HG03060 (cell line): ENCODE measurements at regions not wholly inside any gene's neighbourhood (a gene's known extent, or its start where the extent isn't known, plus 50 kb on each side); places are given as distances from the start of the nearest gene placed in this dataset.
"Not testable (repeated sequence)": the region's sequence is repeated elsewhere in the genome, so short reads cannot be mapped to it uniquely, and the experiment has no call there.

Source experiments
- ATAC-seq: cut with Tn5 transposase; IDR thresholded peaks from one replicate; pipeline ENCODE4 v1.9.1; 2021; ENCODE audit warnings: low read depth, moderate number of reproducible peaks; ENCODE audit not compliant: unreplicated experiment

GRCh38 chr11:25159341-25159740, 662.5 kb downstream of the LUZP2 start:
- no peak for ATAC-seq

- no peak for ATAC-seq
Measured at GRCh38 chr11:25163421-25163820, 666.6 kb downstream of the LUZP2 start.

GRCh38 chr11:25180187-25180586, 683.3 kb downstream of the LUZP2 start:
- ATAC-seq: no peak

- no peak for ATAC-seq
Measured at GRCh38 chr11:25183411-25183810, 686.6 kb downstream of the LUZP2 start.

DNA sequence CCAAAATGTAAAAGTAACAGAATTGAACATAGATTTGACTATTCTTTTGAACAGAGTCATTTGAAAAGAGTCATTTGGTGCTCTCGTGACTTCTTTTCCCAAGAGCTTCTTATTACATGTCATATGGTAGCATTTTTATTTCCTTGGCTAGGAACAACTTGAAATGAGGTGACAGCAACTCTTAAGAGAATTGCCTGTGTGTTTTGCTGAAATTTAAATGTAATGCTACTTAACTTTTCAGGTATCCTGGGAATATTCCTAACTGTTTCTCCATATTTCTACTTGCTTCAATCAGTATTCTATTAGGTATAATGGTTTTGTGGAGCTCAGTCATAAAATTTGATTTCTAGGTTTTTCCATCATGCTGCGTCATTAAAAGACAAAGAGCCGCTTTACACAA, 700.7 kb downstream of the LUZP2 start:
- ATAC-seq: no peak

DNA sequence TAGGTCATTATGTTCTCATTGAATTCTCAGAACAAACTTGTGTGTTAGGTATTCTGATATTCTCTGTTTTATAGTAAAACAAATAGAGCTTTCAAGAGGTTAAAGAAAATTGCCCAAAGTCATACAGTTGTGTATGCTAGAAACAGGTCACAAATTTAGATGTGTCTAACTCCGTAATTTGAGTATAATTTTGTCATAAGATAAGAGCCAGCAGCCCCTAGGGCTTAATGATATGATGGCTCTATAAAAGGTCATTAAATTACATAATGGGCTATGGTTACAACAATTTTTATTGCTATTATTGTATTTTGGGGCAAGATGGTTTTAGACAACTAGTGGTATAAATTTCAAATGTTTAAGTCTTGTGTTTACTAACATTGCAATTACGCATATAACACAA, 701.9 kb downstream of the LUZP2 start:
- no peak for ATAC-seq

DNA sequence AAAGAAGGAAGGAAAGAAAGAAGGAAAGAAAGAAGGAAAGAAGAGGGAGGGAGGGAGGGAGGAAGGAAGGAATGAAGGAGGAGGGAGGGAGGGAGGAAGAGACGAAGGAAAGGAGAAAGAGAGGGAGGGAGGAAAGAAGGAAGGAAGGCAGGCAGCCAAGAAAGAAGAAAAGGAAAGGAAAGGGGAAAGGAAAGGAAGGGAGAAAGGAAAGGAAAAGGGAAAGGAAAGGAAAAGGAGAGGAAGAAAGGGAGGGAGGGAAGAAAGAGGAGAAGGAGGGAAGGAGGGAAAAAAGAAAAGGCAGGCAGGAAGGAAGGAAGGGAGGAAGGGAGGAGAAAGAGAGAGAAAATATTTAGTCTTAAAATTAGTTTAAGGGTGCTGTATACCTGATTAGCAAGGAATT, 704.1 kb downstream of the LUZP2 start:
- ATAC-seq: no peak

DNA sequence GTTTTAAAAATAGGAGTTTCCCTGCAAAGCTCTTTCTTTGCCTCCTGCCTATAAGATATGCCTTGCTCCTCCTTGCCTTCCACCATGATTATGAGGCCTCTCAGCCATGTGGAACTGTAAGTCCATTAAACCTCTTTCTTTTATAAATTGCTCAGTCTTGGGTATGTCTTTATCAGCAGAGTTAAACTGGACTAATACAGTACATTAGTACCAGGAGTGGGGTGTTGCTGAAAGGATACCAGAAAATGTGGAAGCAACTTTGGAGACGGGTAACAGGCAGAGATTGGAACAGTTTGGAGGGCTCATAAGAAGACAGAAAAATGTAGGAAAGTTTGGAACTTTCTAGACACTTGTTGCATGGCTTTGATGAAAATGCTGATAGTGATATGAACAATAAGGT, 709.9 kb downstream of the LUZP2 start:
- ATAC-seq: no peak

DNA sequence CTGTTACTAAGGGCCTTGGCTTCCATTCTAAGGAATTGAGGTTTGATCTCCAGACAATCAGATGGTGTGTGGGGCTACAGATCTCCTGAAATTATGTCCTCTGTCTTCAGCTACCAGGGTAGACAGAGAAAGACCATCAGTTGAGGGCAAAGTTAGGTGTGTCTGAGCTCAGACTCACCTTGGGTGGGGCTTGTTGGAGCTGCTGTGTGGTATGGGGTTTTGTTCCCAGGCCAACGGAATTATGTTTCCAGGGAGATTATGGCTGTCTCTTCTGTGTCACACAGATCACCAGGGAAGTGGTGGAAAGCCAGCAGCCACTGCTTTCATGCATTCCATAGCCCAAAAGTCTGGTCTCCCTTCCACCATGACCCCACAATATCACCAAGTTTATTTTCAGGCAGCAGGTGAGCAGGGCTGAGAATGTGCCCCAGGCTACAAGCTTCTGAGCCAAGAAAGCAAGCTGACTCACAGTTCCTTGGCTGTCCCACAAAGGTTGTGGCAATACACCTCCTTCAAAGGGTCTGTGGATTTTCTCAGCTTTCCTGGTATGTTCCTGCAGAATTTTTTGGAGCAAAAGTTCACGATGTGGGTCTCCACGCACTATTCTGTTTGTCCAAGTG, 714.9 kb downstream of the LUZP2 start:
- no peak for ATAC-seq

GRCh38 chr11:25214535-25215176, 717.8 kb downstream of the LUZP2 start:
- no peak for ATAC-seq

DNA sequence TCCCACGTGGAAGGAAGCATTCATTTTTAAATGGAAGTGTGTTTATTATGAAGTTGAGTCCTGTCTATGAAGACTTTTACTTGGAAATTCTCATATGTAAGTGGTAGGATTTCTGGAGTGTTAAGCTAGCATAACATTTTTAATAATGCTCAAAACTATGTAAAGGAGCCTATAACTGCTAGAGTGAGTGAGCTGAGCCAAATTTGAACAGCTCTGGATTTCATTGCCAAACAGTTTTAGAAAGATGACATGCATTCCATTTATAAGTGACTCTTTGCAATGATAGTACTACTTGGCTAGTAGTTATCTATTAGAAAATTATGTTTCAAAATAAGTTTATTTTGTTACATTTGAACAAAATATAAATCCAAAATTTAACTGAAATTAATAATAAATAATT, 721.2 kb downstream of the LUZP2 start:
- no peak for ATAC-seq

- ATAC-seq: no peak
Measured at GRCh38 chr11:25225078-25225477, 728.2 kb downstream of the LUZP2 start.

DNA sequence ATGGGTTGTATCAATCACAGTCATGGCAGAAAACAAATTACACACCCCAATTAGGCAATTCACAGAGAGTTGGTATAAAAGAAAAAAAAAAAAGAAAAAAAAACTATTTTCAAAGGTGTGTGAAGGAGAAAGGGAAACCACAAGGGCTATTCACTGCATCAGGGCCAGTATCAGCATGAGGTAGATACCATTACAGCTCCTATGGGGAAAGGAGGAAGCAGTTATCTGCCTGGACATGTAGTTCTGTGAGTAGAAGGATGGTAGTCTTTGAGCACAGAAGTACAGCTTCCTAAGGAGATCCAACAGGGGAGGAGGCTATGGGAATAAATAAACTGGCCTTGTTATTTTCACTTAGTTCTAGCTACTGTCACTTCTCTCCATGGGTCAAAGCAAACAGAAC, 746.1 kb downstream of the LUZP2 start:
- ATAC-seq: no peak

DNA sequence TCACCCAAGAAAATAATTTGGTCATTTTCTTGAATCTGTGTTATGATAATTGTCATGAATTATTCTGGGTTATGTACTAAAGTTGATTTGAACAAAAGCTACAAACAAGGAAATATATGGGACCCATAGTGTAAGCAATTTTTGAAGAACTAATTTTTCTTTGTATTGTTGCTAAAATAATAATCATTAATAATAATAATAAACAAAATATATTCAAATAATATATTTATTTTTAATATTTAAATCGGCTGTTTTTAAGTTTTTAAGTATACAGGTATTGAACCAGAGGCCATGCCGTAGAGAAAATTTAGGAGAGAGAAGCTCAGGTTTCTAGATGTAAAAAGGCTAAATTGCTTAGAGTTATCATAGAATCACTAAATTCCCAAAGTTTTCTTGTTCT, 747.3 kb downstream of the LUZP2 start:
- ATAC-seq: no peak

GRCh38 chr11:25247336-25247735, 750.5 kb downstream of the LUZP2 start:
- no peak for ATAC-seq

GRCh38 chr11:25252854-25253253, 756.0 kb downstream of the LUZP2 start:
- no peak for ATAC-seq

- ATAC-seq: not testable (repeated sequence)
Measured at GRCh38 chr11:25263861-25264260, 767.0 kb downstream of the LUZP2 start.

DNA sequence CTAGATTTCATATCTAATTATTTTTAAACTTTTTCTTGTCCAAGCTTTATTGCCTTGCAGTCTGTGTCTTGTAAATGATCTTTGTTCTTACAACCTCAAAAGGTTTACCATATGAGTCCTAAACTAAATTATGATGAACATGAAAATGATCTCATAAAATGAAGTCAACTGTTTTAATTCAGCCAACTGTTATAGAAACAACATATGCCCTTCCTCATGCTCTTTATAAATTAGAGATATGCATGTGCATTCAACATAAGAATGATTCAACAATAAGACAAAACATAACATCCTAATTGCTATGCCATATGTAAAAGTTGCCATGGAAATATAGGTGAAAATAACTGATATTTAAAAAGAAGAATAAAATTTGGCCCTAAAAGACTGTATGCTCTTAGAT, 774.4 kb downstream of the LUZP2 start:
- ATAC-seq: no peak

GRCh38 chr11:25272214-25272613, 775.4 kb downstream of the LUZP2 start:
- ATAC-seq: no peak

DNA sequence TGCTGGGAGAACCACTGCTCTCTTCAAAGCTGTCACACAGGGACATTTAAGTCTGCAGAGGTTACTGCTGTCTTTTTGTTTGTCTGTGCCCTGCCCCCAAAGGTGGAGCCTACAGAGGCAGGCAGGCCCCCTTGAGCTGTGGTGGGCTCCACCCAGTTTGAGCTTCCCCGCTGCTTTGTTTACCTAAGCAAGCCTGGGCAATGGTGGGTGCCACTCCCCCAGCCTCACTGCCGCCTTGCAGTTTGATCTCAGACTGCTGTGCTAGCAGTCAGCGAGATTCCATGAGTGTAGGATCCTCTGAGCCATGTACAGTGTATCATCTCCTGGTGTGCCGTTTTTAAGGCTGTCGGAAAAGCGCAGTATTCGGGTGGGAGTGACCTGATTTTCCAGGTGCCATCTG, 784.0 kb downstream of the LUZP2 start:
- ATAC-seq: not testable (repeated sequence)

- no peak for ATAC-seq
Measured at GRCh38 chr11:25293166-25293565, 796.3 kb downstream of the LUZP2 start.

DNA sequence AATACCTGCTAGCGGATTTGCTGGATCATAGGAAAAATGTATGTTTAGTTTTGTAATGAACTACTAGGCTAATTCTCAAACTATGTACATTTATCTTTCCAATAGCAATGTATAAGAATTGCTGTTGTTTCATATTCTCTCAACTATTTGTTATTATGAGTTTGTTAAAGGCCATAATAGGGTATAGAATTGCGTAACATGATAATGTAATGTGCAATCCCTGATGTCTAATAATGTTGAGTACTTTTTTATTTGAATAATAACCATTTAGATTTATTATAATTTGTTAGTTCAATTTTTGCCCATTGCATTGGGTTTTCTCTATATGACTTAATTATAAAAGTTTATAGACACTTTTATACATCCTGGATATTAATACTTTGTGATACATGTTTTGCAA, 801.6 kb downstream of the LUZP2 start:
- ATAC-seq: no peak

DNA sequence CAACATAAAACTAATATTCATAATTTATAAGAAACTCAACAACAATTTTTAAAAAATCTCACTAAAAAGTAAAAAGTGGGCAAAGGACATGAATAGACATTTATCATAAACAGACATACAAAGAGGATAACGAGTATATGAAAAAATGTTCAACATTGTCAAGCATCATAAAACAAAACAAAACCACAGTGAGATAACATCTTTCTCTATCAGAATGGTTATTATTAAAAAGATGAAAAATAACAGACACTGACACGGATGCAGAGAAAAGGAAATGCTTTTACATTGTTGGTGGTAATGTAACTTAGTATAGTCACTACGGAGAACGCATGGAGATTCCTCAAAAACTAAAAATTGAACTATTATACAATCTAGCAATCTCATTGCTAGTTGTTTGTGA, 813.0 kb downstream of the LUZP2 start:
- ATAC-seq: no peak
